SK-N-SH treated with all-trans-retinoic acid at 6 μM for 48 hours (cell line): ENCODE measurements at regions not wholly inside any gene's neighbourhood (a gene's known extent, or its start where the extent isn't known, plus 50 kb on each side); places are given as distances from the start of the nearest gene placed in this dataset.

ENCODE experiments used
- ATAC-seq: fragments of 200-7000 bp; cut with Tn5 transposase; 3 replicates; pipeline ENCODE4 v1.9.1; 2020; ENCODE audit warnings: mild to moderate bottlenecking, moderate library complexity
- ARNTL ChIP-seq: fragments of 450-650 bp; formaldehyde crosslinking; IDR thresholded peaks from 2 replicates; pipeline ENCODE4 v1.5.0; 2020; ENCODE audit warnings: low read depth, mild to moderate bottlenecking, moderate library complexity, borderline replicate concordance
- BACH2 ChIP-seq: fragments of 250-450 bp; sonication (Bioruptor Pico); IDR thresholded peaks from 2 replicates; pipeline ENCODE4 v1.9.0; 2021; ENCODE audit warnings: mild to moderate bottlenecking, borderline replicate concordance
- CSDC2 ChIP-seq: fragments of 250-450 bp; sonication (Bioruptor Pico); IDR thresholded peaks from 2 replicates; pipeline ENCODE4 v1.5.0; 2020; ENCODE audit warnings: mild to moderate bottlenecking, moderate library complexity
- ESRRG ChIP-seq: fragments of 250-450 bp; sonication (Bioruptor Pico); IDR thresholded peaks from 2 replicates; pipeline ENCODE4 v1.6.1; 2021; ENCODE audit warnings: mild to moderate bottlenecking
- GLIS3 ChIP-seq: fragments of 250-450 bp; sonication (Bioruptor Pico); IDR thresholded peaks from 2 replicates; pipeline ENCODE4 v1.5.0; 2020; ENCODE audit warnings: mild to moderate bottlenecking, moderate library complexity
- ISL1 ChIP-seq: fragments of 250-450 bp; sonication (Bioruptor Pico); IDR thresholded peaks from 2 replicates; pipeline ENCODE4 v2.1.2; 2022; ENCODE audit warnings: mild to moderate bottlenecking, moderate library complexity
- OSR1 ChIP-seq: fragments of 250-450 bp; sonication (Bioruptor Pico); IDR thresholded peaks from 2 replicates; pipeline ENCODE4 v1.8.0; 2022; ENCODE audit warnings: moderate library complexity, mild to moderate bottlenecking, inconsistent platforms
- PPARA ChIP-seq: fragments of 250-450 bp; sonication (Bioruptor Pico); IDR thresholded peaks from 2 replicates; pipeline ENCODE4 v1.5.0; 2020; ENCODE audit warnings: mild to moderate bottlenecking, borderline replicate concordance
- SNAI2 ChIP-seq: fragments of 250-450 bp; sonication (Bioruptor Pico); IDR thresholded peaks from 2 replicates; pipeline ENCODE4 v1.5.0; 2020; ENCODE audit warnings: mild to moderate bottlenecking, moderate library complexity
- TCF4 ChIP-seq: fragments of 250-450 bp; sonication (Bioruptor Pico); IDR thresholded peaks from 2 replicates; pipeline ENCODE4 v1.8.0; 2021; ENCODE audit warnings: mild to moderate bottlenecking, moderate library complexity, borderline replicate concordance
- TOX ChIP-seq: fragments of 250-450 bp; sonication (Bioruptor Pico); IDR thresholded peaks from 2 replicates; pipeline ENCODE4 v1.8.0; 2021; ENCODE audit warnings: mild to moderate bottlenecking, moderate library complexity, borderline replicate concordance
- ZFP3 ChIP-seq: fragments of 250-450 bp; sonication (Bioruptor Pico); IDR thresholded peaks from 2 replicates; pipeline ENCODE4 v1.5.0; 2020; ENCODE audit warnings: mild to moderate bottlenecking, moderate library complexity
- ZFP30 ChIP-seq: fragments of 450-650 bp; formaldehyde crosslinking; IDR thresholded peaks from 2 replicates; pipeline ENCODE4 v1.5.0; 2022; ENCODE audit warnings: mild to moderate bottlenecking, moderate library complexity
- TF ChIP-seq, protein P1 (sequence below): fragments of 250-450 bp; sonication (Bioruptor Pico); IDR thresholded peaks from 2 replicates; pipeline ENCODE4 v1.5.0; 2020; ENCODE audit warnings: mild to moderate bottlenecking, moderate library complexity
- TF ChIP-seq, protein P2 (sequence below): fragments of 250-450 bp; sonication (Bioruptor Pico); IDR thresholded peaks from 2 replicates; pipeline ENCODE4 v1.8.0; 2021; ENCODE audit warnings: low read depth, mild to moderate bottlenecking, moderate library complexity, borderline replicate concordance
- TF ChIP-seq, protein P3 (sequence below): fragments of 250-450 bp; sonication (Bioruptor Pico); IDR thresholded peaks from 2 replicates; pipeline ENCODE4 v1.5.1; 2020; ENCODE audit warnings: low read depth, mild to moderate bottlenecking, moderate library complexity
- TF ChIP-seq, protein P4 (sequence below): fragments of 250-450 bp; sonication (Bioruptor Pico); IDR thresholded peaks from 2 replicates; pipeline ENCODE4 v1.8.0; 2020; ENCODE audit warnings: mild to moderate bottlenecking, moderate library complexity, borderline replicate concordance
- TF ChIP-seq, protein P5 (sequence below): fragments of 250-450 bp; sonication (Bioruptor Pico); IDR thresholded peaks from 2 replicates; pipeline ENCODE4 v1.5.1; 2021; ENCODE audit warnings: mild to moderate bottlenecking, moderate library complexity

DNA sequence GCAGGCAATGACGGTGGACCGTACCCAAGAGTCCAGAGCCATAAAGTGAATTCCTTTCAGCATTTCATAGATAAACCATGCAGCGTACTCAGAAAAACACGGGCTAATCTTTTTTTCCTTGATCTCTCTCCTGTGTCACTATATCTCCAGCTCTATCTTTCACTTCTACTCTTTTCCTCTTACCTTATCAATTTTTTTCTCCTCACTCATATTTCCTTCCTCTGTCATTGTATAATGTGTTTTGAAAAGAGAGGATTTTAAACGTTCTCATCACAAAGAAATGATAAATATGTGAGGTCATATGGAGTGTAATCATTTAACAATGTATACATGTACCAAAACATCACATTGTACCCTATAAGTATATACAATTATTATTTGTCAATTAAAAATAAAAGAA lies 176.5 kb downstream of the CPE start (continued):
- TF ChIP-seq, protein P1, sequence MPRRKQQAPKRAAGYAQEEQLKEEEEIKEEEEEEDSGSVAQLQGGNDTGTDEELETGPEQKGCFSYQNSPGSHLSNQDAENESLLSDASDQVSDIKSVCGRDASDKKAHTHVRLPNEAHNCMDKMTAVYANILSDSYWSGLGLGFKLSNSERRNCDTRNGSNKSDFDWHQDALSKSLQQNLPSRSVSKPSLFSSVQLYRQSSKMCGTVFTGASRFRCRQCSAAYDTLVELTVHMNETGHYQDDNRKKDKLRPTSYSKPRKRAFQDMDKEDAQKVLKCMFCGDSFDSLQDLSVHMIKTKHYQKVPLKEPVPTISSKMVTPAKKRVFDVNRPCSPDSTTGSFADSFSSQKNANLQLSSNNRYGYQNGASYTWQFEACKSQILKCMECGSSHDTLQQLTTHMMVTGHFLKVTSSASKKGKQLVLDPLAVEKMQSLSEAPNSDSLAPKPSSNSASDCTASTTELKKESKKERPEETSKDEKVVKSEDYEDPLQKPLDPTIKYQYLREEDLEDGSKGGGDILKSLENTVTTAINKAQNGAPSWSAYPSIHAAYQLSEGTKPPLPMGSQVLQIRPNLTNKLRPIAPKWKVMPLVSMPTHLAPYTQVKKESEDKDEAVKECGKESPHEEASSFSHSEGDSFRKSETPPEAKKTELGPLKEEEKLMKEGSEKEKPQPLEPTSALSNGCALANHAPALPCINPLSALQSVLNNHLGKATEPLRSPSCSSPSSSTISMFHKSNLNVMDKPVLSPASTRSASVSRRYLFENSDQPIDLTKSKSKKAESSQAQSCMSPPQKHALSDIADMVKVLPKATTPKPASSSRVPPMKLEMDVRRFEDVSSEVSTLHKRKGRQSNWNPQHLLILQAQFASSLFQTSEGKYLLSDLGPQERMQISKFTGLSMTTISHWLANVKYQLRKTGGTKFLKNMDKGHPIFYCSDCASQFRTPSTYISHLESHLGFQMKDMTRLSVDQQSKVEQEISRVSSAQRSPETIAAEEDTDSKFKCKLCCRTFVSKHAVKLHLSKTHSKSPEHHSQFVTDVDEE (CRISPR knock-in tag): no peak
- TF ChIP-seq, all 23 proteins: peak for 0

DNA sequence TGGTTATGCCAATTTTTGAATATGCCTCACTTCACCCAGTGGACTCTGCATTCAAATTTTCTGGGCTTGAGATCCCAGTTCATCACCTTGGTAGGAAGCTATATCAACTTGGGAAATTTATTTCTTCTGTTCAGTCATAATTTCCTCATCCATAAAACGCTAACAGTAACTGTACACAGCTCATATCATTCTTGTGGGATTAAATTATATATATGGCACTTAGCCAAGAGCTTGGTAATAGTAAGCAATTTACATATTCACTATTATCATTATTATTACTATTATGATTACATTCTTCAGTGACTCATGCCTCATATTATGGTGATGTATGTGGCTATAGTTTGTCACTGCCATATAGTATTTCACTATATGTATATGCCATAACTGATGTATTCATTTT lies 177.6 kb downstream of the CPE start:
- no peak for ATAC-seq
- TF ChIP-seq ESRRG (CRISPR knock-in tag) (no peak), ARNTL (CRISPR knock-in tag) (no peak), CSDC2 (no peak), GLIS3 (CRISPR knock-in tag) (no peak), TOX (CRISPR knock-in tag) (no peak), OSR1 (CRISPR knock-in tag) (no peak), ZFP30 (no peak), PPARA (CRISPR knock-in tag) (no peak), BACH2 (CRISPR knock-in tag) (no peak), SNAI2 (CRISPR knock-in tag) (no peak), TCF4 (CRISPR knock-in tag) (no peak), ISL1 (no peak), ZFP3 (CRISPR knock-in tag) (no peak)
- TF ChIP-seq, protein P1 (CRISPR knock-in tag): no peak
- TF ChIP-seq, protein P2, sequence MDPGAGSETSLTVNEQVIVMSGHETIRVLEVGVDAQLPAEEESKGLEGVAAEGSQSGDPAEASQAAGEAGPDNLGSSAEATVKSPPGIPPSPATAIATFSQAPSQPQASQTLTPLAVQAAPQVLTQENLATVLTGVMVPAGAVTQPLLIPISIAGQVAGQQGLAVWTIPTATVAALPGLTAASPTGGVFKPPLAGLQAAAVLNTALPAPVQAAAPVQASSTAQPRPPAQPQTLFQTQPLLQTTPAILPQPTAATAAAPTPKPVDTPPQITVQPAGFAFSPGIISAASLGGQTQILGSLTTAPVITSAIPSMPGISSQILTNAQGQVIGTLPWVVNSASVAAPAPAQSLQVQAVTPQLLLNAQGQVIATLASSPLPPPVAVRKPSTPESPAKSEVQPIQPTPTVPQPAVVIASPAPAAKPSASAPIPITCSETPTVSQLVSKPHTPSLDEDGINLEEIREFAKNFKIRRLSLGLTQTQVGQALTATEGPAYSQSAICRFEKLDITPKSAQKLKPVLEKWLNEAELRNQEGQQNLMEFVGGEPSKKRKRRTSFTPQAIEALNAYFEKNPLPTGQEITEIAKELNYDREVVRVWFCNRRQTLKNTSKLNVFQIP: no peak
- TF ChIP-seq, protein P3, sequence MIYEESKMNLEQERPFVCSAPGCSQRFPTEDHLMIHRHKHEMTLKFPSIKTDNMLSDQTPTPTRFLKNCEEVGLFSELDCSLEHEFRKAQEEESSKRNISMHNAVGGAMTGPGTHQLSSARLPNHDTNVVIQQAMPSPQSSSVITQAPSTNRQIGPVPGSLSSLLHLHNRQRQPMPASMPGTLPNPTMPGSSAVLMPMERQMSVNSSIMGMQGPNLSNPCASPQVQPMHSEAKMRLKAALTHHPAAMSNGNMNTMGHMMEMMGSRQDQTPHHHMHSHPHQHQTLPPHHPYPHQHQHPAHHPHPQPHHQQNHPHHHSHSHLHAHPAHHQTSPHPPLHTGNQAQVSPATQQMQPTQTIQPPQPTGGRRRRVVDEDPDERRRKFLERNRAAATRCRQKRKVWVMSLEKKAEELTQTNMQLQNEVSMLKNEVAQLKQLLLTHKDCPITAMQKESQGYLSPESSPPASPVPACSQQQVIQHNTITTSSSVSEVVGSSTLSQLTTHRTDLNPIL (CRISPR knock-in tag): no peak
- TF ChIP-seq, protein P4, sequence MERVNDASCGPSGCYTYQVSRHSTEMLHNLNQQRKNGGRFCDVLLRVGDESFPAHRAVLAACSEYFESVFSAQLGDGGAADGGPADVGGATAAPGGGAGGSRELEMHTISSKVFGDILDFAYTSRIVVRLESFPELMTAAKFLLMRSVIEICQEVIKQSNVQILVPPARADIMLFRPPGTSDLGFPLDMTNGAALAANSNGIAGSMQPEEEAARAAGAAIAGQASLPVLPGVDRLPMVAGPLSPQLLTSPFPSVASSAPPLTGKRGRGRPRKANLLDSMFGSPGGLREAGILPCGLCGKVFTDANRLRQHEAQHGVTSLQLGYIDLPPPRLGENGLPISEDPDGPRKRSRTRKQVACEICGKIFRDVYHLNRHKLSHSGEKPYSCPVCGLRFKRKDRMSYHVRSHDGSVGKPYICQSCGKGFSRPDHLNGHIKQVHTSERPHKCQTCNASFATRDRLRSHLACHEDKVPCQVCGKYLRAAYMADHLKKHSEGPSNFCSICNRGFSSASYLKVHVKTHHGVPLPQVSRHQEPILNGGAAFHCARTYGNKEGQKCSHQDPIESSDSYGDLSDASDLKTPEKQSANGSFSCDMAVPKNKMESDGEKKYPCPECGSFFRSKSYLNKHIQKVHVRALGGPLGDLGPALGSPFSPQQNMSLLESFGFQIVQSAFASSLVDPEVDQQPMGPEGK (CRISPR knock-in tag): no peak
- TF ChIP-seq, protein P5, sequence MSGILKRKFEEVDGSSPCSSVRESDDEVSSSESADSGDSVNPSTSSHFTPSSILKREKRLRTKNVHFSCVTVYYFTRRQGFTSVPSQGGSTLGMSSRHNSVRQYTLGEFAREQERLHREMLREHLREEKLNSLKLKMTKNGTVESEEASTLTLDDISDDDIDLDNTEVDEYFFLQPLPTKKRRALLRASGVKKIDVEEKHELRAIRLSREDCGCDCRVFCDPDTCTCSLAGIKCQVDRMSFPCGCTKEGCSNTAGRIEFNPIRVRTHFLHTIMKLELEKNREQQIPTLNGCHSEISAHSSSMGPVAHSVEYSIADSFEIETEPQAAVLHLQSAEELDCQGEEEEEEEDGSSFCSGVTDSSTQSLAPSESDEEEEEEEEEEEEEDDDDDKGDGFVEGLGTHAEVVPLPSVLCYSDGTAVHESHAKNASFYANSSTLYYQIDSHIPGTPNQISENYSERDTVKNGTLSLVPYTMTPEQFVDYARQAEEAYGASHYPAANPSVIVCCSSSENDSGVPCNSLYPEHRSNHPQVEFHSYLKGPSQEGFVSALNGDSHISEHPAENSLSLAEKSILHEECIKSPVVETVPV (CRISPR knock-in tag): no peak
- TF ChIP-seq, all 23 proteins: peak for 0

DNA sequence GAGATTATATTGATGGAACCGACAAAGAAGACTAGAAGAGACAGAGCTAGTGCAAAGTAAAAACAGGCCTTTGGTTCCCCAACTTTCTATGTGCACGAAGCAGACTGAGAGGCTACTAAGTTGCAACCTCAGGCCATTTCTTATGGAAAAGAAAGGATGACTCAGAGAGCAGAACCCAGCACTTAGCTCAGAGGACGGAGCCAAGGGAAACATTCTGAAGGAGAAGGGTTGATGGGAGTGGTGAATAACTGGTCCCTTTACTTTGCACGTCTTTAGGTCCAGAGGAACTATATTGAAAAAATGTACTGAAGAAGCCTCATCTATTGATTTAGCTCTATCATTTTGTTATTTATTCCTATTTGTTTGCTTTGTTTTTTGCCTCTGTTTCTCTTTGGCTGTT lies 182.1 kb downstream of the CPE start:
- no peak for ATAC-seq
- TF ChIP-seq TCF4 (CRISPR knock-in tag) (no peak), ZFP30 (no peak), OSR1 (CRISPR knock-in tag) (no peak)
- TF ChIP-seq, protein P4 (CRISPR knock-in tag): no peak
